Ramos (cell line): ENCODE measurements at regions not wholly inside any gene's neighbourhood (a gene's known extent, or its start where the extent isn't known, plus 50 kb on each side); places are given as distances from the start of the nearest gene placed in this dataset.

Source experiments
- in situ Hi-C: fragments of 300-500 bp; cut with MboI; formaldehyde crosslinking; loops from one replicate; pipeline ENCODE4 v1.14.3; 2022; ENCODE audit warnings: low sequenced_read_pairs; ENCODE audit not compliant: unreplicated experiment

- in situ Hi-C loops = no loop called here
Observed at GRCh38 chr21:35324372-35325220, 275.5 kb upstream of the RUNX1 start.

DNA sequence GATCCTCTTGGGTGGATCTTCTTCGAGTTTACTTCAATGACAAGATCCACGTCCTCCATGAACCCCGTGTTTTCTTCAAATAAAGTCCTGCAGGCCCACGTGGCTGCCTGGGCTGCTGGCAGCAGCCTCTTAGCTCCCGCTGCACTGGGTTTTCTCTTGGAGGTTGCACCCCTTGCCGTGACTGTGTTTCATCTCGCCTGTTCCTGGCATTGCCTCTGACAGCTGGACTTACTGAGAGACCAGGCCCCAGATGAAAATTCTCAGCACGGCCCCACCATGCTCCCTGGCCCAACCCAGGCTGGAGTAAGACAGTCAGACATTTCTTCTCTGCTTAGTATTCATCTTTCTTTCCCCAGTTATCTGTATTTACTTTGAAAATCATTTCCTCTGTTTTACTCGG lies 274.8 kb upstream of the RUNX1 start:
- in situ Hi-C loops = no loop called here

DNA sequence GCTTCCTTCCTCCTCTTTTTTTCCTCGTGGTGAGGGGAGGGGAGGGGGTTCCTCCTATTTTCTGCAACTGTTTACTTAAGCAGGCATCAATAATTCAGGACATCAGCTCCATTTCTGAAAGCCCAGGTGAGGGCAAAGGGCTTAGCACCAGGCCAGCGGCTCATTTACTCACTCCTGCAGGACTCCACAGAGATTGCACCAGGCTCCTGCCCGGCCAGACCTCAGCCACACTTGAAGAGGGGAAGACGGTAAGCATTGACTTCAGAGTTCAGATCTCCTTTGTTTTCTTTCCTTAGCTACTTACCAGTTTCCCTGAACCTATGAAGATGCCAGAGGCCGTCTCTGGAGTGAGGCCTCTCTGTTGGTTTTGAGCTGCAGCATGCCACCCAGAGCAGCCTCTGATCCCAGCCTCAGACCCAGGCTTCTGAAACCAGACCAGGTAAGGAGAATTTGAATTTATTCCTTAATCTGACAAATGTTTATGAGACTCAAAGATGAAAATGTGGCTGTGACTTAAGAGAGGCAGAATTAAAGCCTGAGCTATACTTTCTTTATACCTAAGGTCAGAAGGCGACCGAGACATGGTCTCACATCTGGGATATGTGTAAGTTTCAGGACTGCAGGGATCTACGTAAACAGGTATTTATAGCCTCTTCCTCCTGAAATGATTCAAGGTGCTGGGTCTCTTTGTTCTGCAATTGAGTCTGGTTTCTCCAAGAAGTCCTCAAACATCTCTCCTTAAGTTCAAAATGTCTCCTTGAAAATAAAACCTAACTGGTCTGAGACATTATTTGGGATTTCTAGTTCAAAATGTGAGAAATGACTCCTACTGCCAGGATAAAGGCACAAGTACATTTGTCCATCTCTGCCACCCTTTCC lies 272.5 kb upstream of the RUNX1 start:
- in situ Hi-C loops = no loop called here

GRCh38 chr21:35319684-35320283 lies 270.7 kb upstream of the RUNX1 start:
- in situ Hi-C loops = no loop called here

GRCh38 chr21:35316933-35317332 lies 267.8 kb upstream of the RUNX1 start:
- in situ Hi-C loops = no loop called here

DNA sequence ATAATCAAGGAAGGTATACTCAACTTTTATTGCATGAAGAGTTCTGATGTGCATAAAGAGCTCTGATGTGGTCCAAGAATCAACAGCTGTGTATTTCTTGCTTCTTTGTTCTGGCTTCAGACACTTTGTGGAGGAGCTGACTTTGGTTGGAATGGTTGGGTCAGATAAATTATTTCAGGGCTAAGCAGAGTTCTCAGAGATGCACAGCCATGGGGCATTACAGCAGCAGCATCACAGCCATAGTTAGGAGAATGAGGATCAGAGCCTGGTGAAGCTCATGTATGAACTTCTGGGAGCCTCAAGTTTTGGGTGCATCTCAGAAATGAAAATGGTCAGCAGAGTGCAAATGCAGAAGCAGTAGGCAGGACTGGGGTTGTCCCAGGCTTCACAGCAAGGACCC lies 267.4 kb upstream of the RUNX1 start:
- in situ Hi-C loops = no loop called here

DNA sequence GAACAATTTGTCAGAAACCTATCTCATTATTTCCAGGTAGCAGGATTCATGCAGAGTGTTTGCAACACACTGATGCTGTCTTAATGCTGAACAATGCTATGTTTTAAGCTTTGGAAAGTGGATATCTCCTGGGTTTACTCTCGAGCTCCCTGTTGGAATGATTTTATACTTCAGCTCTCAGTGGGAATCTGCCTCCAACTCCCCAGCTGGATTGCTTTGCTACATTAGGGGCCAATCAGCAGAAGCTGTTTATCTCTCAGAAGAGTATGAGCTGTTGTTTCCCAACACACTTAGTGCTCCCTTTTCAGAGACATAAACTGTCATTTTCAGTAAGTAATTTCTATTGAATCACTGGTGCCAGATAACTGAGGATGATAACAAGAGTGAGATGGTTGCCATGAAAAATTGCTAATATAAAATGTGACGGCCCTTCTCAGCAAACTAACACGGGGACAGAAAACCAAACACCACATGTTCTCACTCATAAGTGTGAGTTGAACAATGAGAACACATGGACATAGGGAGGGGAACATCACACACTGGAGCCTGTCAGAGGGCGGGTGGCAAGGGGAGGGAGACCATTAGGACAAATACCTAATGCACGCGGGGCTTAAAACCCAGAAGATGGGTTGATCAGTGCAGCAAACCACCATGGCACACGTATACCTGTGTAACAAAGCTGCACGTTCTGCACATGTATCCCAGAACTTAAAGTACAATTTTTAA lies 265.9 kb upstream of the RUNX1 start:
- in situ Hi-C loops = no loop called here

GRCh38 chr21:35311985-35312384 lies 262.9 kb upstream of the RUNX1 start:
- in situ Hi-C loops = no loop called here

DNA sequence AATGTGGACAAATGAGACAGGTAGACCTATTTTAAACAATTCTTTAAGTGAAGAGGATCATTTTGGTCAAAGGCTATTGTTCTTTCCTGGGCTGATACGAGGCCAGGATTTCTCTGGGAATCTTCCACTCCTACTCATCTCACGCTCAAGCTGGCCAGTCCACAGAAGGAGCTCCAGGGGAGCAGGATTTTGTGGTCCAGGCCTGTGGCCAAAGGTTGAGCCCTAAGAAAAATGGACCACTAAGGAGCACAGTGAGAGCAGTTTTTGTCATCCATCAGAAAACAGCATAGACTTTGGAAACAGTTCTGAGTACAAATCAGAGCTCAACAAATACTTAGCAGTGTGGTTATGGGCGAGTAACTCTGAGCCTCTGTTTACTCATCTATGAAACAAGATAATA lies 260.2 kb upstream of the RUNX1 start:
- in situ Hi-C loops = no loop called here

GRCh38 chr21:35303085-35303484 lies 254.0 kb upstream of the RUNX1 start:
- in situ Hi-C loops = no loop called here

- in situ Hi-C loops = no loop called here
Observed at GRCh38 chr21:35298757-35299156, 249.7 kb upstream of the RUNX1 start.

- in situ Hi-C loops = no loop called here
Observed at GRCh38 chr21:35297665-35298064, 248.6 kb upstream of the RUNX1 start.

DNA sequence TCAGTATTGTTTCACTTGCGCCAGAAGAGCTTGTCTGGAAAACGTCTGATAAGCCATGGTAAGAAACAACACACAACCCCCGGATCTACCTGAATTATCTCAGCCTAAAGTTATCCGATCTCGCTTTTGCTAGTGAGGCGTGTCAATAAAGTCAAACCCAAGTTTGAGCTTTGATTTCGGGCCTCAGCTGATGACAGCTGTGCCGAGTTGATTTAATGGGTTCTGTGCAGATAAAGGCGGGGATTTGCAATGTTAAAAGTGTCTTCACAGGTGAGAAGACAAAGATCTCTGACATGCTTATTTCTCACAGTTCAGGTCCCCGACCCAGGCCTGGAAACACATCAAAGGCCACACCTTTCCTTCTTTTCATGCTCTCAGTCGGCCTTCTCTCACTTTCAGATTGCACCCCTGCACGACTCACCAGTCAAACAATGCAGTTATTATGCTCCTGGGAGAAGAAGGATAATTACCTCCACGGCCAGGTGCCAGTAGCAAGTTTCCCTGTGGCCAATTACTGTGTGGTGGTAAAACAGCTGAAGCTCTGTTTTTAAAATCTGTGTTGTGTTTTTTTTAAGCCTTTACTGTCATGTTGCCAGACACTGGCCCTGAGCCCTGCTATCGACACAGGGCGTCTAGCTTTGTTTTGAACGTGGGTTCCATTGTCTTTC lies 245.3 kb upstream of the RUNX1 start:
- in situ Hi-C loops = no loop called here

DNA sequence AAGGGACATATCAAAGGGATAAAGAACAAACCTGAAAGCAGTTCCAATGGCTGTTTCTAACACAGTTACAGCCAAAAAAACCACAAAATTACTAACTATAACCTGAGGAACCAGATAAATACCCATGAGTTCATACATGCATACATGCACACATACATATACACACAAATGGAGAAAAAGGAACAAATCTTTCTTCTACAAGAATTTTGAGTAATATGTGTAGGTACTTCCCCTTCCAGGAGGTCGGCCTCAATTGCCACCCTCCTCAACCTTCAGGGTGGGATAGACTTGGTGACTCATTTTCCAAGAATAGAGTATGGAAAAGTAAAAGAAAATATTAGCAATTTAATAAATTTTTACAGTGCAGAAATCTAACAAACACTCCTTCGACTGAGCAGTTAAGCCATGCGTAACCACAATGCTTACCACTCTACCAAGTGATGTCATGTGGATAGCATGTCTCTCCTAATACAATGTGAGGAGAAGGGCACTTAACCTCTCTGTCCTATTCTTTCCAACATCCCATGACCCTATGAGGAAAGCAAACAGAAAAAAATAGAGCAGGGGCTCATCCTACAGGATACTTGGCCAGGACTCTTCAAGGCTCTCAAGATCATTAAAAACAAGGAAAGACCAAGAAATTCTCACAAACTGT lies 243.0 kb upstream of the RUNX1 start:
- in situ Hi-C loops = no loop called here

DNA sequence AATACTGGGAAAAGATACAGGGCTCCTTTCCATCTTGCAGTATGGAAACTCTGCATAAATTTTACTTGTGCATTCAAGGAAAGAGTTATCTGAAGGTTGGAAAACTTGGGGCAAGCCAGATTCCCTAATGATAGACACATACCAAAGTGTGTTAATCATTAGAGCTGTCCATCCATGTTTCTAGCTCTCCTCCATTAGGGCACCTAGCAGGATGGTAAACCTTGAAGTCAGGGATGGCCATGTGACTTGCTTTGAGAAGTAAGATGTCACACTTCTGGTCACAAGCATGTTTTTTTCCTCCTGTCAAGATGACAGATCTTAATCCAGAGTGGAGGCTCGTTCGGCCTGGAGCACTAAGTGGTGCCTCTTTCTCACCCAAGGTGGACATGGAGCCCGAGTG lies 241.9 kb upstream of the RUNX1 start:
- in situ Hi-C loops = no loop called here

DNA sequence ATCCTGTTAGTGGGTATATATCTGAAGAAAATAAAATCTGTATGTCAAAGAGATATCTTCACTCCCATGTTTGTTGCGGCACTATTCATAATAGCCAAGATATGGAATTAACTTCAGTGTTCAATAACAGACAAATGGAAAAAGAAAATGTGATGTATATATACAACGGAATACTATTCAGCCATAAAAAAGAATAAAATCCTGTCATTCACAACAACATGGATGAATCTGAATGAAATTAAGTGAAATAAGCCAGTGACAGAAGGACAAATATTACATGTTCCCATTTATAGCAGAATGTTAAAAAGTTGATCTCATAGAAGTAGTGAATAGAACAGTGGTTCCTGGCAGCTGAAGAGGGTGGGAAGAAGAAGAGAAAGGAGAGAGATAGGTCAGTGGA lies 239.1 kb upstream of the RUNX1 start:
- in situ Hi-C loops = no loop called here

GRCh38 chr21:35284199-35284598 lies 235.1 kb upstream of the RUNX1 start:
- in situ Hi-C loops = loop anchor here (5.0 kb wide), 1 partner anchor 48 kb away; no protein-coding TSS in a partner anchor

GRCh38 chr21:35282944-35283343 lies 233.8 kb upstream of the RUNX1 start:
- in situ Hi-C loops = loop anchor here (5.0 kb wide), 1 partner anchor 49 kb away; no protein-coding TSS in a partner anchor

DNA sequence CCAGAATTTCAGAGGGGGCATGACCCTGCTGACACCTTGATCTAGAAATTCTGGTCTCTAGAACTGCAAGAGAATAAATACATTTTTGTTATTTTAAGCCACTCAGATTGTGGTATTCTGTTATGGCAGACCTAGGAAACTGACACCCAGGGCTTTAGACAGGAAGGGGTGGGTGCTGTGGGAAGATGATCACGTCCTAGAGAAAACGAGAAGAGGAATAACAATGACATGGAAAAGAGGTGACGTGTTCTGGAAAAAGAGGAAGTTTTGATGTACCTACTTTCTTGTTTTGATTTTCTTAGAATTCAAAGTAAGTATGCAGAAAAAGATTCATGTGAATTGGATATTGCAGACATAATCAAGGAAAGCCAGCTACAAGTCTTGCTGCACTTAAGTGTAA lies 232.9 kb upstream of the RUNX1 start:
- in situ Hi-C loops = loop anchor here (5.0 kb wide), 1 partner anchor 50 kb away; no protein-coding TSS in a partner anchor
